Right lobe of liver (tissue), 4 donors: ENCODE measurements at regions not wholly inside any gene's neighbourhood (a gene's known extent, or its start where the extent isn't known, plus 50 kb on each side); places are given as distances from the start of the nearest gene placed in this dataset.

ENCODE experiments used
- POLR2A ChIP-seq: fragments of 450-650 bp; IDR thresholded peaks from one replicate; pipeline ENCODE4 v1.6.1; 2017; ENCODE audit warnings: antibody characterized with exemption, mild to moderate bottlenecking
- TF ChIP-seq, protein P1 (sequence below), 4 donors: fragments of 200-600 bp in 3 of 4; fragments of 450-650 bp in 1 of 4; IDR thresholded peaks; one replicate each; pipeline versions ENCODE4 v1.5.1 to v1.8.0; 2016 to 2022; ENCODE audit warnings: antibody characterized with exemption in 4 of 4, mild to moderate bottlenecking in 2 of 4
- donor health status: DM: no; HTN: no; CAD: no.
- donor health status: DM: no; HTN: no; CAD: no.
- donor health status: DM: no; HTN: yes; CAD: no.

DNA sequence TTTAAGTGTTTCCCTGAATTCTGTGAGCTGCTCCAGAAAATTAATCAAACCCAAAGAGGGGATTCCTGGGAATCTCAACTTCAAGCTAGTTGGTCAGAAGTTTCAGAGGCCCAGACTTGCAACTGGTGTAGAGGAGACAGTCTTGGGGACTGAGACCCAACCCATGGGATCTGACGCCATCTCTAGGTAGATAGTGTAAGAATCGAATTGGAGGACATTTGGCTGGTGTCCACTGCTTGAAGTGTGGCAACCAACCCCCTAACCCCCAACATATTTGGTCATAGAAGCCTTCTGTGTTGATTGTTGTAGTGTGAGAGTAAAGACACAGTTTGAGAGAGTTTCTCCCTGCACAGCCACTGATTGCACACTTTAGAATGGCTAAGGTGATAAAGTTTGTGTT lies 103.5 kb upstream of the CARMIL1 start:
- TF ChIP-seq, protein P1, sequence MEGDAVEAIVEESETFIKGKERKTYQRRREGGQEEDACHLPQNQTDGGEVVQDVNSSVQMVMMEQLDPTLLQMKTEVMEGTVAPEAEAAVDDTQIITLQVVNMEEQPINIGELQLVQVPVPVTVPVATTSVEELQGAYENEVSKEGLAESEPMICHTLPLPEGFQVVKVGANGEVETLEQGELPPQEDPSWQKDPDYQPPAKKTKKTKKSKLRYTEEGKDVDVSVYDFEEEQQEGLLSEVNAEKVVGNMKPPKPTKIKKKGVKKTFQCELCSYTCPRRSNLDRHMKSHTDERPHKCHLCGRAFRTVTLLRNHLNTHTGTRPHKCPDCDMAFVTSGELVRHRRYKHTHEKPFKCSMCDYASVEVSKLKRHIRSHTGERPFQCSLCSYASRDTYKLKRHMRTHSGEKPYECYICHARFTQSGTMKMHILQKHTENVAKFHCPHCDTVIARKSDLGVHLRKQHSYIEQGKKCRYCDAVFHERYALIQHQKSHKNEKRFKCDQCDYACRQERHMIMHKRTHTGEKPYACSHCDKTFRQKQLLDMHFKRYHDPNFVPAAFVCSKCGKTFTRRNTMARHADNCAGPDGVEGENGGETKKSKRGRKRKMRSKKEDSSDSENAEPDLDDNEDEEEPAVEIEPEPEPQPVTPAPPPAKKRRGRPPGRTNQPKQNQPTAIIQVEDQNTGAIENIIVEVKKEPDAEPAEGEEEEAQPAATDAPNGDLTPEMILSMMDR (IDR thresholded peaks at IDR 0.05), result peak in 2 of 4 donors; percentile 6 to 18
- TF ChIP-seq POLR2A, result no peak
